Left ventricle myocardium superior (tissue), 1 donor: ENCODE measurements at regions not wholly inside any gene's neighbourhood (a gene's known extent, or its start where the extent isn't known, plus 50 kb on each side); places are given as distances from the start of the nearest gene placed in this dataset.

Experiments
- ATAC-seq: fragments of 200-7000 bp; cut with Tn5 transposase; one replicate; pipeline ENCODE4 v1.9.1; 2020; ENCODE audit warnings: mild to moderate bottlenecking, moderate library complexity
- DNase-seq: peaks from one replicate; pipeline ENCODE4 v3.0.0-alpha.2; 2020
- intact Hi-C: fragments of 100-400 bp; cut with micrococcal nuclease; formaldehyde crosslinking; loops from one replicate; pipeline ENCODE4 v1.11.0; 2022
- donor health status: DM: no; HTN: yes; CAD: no; lungs with severe emphysema.

- DNase-seq, result no peak
- intact Hi-C loops, result no loop called here
- ATAC-seq, result no peak
Measured at GRCh38 chr7:155172141-155172540, 102.0 kb downstream of the HTR5A start.

GRCh38 chr7:155173905-155174304 lies 103.8 kb downstream of the HTR5A start:
- intact Hi-C loops, result no loop called here
- ATAC-seq (no peak), DNase-seq (no peak)

- intact Hi-C loops, result no loop called here
- no peak for DNase-seq
- no peak for ATAC-seq
Measured at GRCh38 chr7:155178096-155178495, 108.0 kb downstream of the HTR5A start.

GRCh38 chr7:155181768-155182167 lies 111.6 kb downstream of the HTR5A start:
- intact Hi-C loops, result no loop called here
- no peak for DNase-seq
- ATAC-seq, result no peak

- intact Hi-C loops, result no loop called here
Measured at GRCh38 chr7:155182406-155182970, 112.4 kb downstream of the HTR5A start.

GRCh38 chr7:155183655-155184054 lies 113.5 kb downstream of the HTR5A start:
- ATAC-seq (no peak), DNase-seq (no peak)
- intact Hi-C loops, result no loop called here

More at GRCh38 chr7:155182406-155182970, 112.4 kb downstream of the HTR5A start:
- no peak for ATAC-seq
- no peak for DNase-seq

GRCh38 chr7:155184923-155185322 lies 112.8 kb upstream of the INSIG1 start:
- no peak for DNase-seq
- intact Hi-C loops, result no loop called here
- ATAC-seq, result no peak

GRCh38 chr7:155187061-155187785 lies 110.5 kb upstream of the INSIG1 start:
- ATAC-seq (no peak), DNase-seq (no peak)
- intact Hi-C loops, result no loop called here

GRCh38 chr7:155188357-155188756 lies 109.3 kb upstream of the INSIG1 start:
- ATAC-seq (no peak), DNase-seq (no peak)
- intact Hi-C loops, result no loop called here

- ATAC-seq, result no peak
Measured at GRCh38 chr7:155188821-155189581, 108.7 kb upstream of the INSIG1 start.

GRCh38 chr7:155189590-155189989 lies 108.1 kb upstream of the INSIG1 start:
- ATAC-seq, result no peak
- DNase-seq, result no peak
- intact Hi-C loops, result no loop called here

More at GRCh38 chr7:155188821-155189581, 108.7 kb upstream of the INSIG1 start:
- intact Hi-C loops, result no loop called here
- DNase-seq, result no peak

GRCh38 chr7:155190688-155191087 lies 107.0 kb upstream of the INSIG1 start:
- DNase-seq (peak; percentile 62), ATAC-seq (peak; percentile 66)
- intact Hi-C loops, result loop anchor here (10.0 kb wide), 1 partner anchor 154 kb away; no protein-coding TSS in a partner anchor

- no peak for ATAC-seq
- intact Hi-C loops, result loop anchor here (10.0 kb wide), 1 partner anchor 154 kb away; no protein-coding TSS in a partner anchor
Measured at GRCh38 chr7:155191137-155191536, 106.5 kb upstream of the INSIG1 start.

GRCh38 chr7:155191901-155192478 lies 105.7 kb upstream of the INSIG1 start:
- DNase-seq, result no peak
- ATAC-seq, result no peak
- intact Hi-C loops, result loop anchor here (10.0 kb wide), 1 partner anchor 153 kb away; no protein-coding TSS in a partner anchor

More at GRCh38 chr7:155191137-155191536, 106.5 kb upstream of the INSIG1 start:
- DNase-seq, result no peak

GRCh38 chr7:155192961-155193640 lies 104.6 kb upstream of the INSIG1 start:
- DNase-seq, result no peak
- no peak for ATAC-seq
- intact Hi-C loops, result loop anchor here (10.0 kb wide), 1 partner anchor 152 kb away; no protein-coding TSS in a partner anchor

GRCh38 chr7:155193716-155194115 lies 104.0 kb upstream of the INSIG1 start:
- intact Hi-C loops, result loop anchor here (10.0 kb wide), 1 partner anchor 151 kb away; no protein-coding TSS in a partner anchor
- DNase-seq, result no peak

GRCh38 chr7:155194382-155195140 lies 103.1 kb upstream of the INSIG1 start:
- no peak for ATAC-seq
- no peak for DNase-seq
- intact Hi-C loops, result loop anchor here (10.0 kb wide), 1 partner anchor 150 kb away; no protein-coding TSS in a partner anchor

More at GRCh38 chr7:155193716-155194115, 104.0 kb upstream of the INSIG1 start:
- no peak for ATAC-seq

- DNase-seq (no peak), ATAC-seq (no peak)
- intact Hi-C loops, result loop anchor here (10.0 kb wide), 1 partner anchor 149 kb away; no protein-coding TSS in a partner anchor
Measured at GRCh38 chr7:155195939-155196523, 101.6 kb upstream of the INSIG1 start.
